GM12891 (cell line): ENCODE measurements at regions not wholly inside any gene's neighbourhood (a gene's known extent, or its start where the extent isn't known, plus 50 kb on each side); places are given as distances from the start of the nearest gene placed in this dataset.
"Not testable (repeated sequence)": the region's sequence is repeated elsewhere in the genome, so short reads cannot be mapped to it uniquely, and the experiment has no call there.

Experiments used
- DNase-seq: peaks from one replicate; pipeline ENCODE4 v3.0.0; 2011; ENCODE audit warnings: low spot score; ENCODE audit not compliant: insufficient read length
- FAIRE-seq: peaks from 2 replicates; lab custom pipeline; 2011; peaks lifted over from hg19 to GRCh38; lab: Jason Lieb, UNC
- PAX5 ChIP-seq: IDR thresholded peaks from 2 replicates; pipeline ENCODE4 v1.6.1; 2011; ENCODE audit warnings: low read length, moderate library complexity, mild to moderate bottlenecking; ENCODE audit not compliant: insufficient read depth, severe bottlenecking
- POLR2A ChIP-seq: IDR thresholded peaks from 2 replicates; pipeline ENCODE4 v1.6.1; 2011; ENCODE audit warnings: low read depth, low read length, control low read depth
- POLR2AphosphoS5 ChIP-seq: IDR thresholded peaks from 2 replicates; pipeline ENCODE4 v1.6.1; 2011; ENCODE audit warnings: low read depth, low read length, control low read depth
- POU2F2 ChIP-seq: IDR thresholded peaks from 2 replicates; pipeline ENCODE4 v1.6.1; 2011; ENCODE audit warnings: low read depth, mild to moderate bottlenecking, control low read depth, low read length, moderate library complexity
- SPI1 ChIP-seq: IDR thresholded peaks from 2 replicates; pipeline ENCODE4 v1.6.1; 2011; ENCODE audit warnings: low read depth, low read length, control low read depth
- TAF1 ChIP-seq: IDR thresholded peaks from 2 replicates; pipeline ENCODE4 v1.6.1; 2011; ENCODE audit warnings: low read depth, low read length, control low read depth

- TF ChIP-seq POLR2A (no peak), SPI1 (no peak), TAF1 (no peak), PAX5 (no peak), POU2F2 (no peak), POLR2AphosphoS5 (no peak)
- FAIRE-seq: no peak
- DNase-seq: no peak
These were observed 149.8 kb downstream of the KLF6 start for GRCh38 chr10:3635211-3635671.

DNA sequence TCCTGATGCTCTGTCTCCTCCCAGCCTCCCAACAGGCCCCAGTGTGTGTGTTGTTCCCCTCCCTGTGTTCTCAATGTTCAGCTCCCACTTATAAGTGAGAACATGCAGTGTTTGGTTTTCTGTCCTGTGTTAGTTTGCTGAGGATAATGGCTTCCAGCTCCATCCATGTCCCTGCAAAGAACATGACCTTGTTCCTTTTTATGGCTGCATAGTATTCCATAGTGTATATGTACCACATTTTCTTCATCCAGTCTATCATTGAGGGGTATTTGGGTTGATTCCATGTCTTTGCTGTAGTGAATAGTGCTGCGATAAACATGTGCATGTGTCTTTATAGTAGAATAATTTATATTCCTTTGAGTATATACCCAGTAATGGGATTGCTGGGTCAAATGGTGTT is 150.4 kb downstream of the KLF6 start:
- DNase-seq, FAIRE-seq: not testable (repeated sequence)

GRCh38 chr10:3631701-3632330 is 153.2 kb downstream of the KLF6 start:
- DNase-seq: no peak
- TF ChIP-seq POLR2AphosphoS5 (no peak), PAX5 (no peak), TAF1 (no peak), SPI1 (no peak), POLR2A (no peak), POU2F2 (no peak)
- no peak for FAIRE-seq

GRCh38 chr10:3631291-3631690 is 153.7 kb downstream of the KLF6 start:
- TF ChIP-seq POLR2AphosphoS5 (no peak), POLR2A (no peak), TAF1 (no peak), POU2F2 (no peak), PAX5 (no peak), SPI1 (no peak)
- no peak for DNase-seq
- FAIRE-seq: no peak

DNA sequence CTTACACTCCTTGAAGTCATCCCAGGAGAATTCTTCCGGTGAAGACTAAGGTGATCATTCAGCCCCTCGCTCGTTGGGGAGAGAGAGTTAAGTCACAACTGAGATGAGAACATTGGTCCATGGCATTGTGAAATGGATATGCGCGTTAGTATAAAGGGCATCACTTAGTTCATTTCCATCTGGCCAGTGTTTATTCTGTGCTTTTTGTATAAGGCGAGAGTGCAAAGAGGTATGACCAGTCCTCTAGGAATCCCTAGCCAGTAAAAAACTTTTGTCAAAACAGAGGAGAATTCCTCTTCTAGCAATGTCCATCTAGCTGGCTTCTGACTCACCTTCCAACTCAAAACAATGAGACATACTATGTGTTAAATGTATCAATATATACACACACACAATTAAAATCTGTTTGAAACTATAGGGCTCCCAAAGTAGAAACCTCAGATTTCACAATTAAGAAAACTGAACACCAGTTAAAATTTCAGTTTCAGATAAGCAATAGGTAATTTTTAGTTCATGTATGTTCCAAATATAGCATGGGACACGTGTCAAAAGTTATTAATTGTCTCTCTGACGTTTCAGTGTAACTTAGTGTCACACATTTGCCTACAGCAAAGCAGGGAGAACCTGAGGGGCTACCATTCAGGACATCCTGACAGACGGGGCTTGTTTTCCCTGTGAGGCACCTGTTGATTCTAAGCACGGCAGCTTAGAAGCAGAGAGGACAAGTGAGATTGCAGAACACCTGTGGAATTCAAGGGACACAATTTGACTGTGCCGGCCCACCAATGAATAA is 158.9 kb downstream of the KLF6 start:
- DNase-seq (no peak), FAIRE-seq (peak; percentile 70)
- TF ChIP-seq POLR2AphosphoS5: no peak
- TF ChIP-seq TAF1: no peak
- no peak for TF ChIP-seq POU2F2
- TF ChIP-seq POLR2A: no peak

DNA sequence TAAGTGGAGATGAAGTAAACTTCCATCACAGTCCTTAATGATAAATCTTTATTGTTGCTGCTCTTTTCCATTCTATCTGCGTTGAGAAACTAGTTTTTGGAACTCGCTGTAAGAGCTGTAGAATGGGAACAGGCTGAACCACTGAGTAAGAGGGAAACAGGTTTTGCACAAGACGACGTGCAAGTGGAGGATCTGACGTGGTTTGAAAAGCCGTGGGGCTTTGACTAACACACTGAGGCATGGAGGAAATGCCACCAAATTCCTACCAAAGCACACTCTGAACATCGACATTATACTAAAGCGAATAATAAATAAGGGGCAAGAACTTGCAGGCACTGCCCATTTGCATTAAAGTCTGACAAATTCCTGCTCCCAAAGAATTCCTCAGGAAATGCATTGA is 160.6 kb downstream of the KLF6 start:
- DNase-seq: no peak
- TF ChIP-seq PAX5 (no peak), POLR2A (no peak), POLR2AphosphoS5 (no peak), TAF1 (no peak), SPI1 (no peak), POU2F2 (no peak)
- no peak for FAIRE-seq

GRCh38 chr10:3623746-3624145 is 161.3 kb downstream of the KLF6 start:
- TF ChIP-seq POU2F2 (no peak), PAX5 (no peak), SPI1 (no peak), POLR2AphosphoS5 (no peak), TAF1 (no peak), POLR2A (no peak)
- FAIRE-seq (peak; percentile 48), DNase-seq (no peak)

DNA sequence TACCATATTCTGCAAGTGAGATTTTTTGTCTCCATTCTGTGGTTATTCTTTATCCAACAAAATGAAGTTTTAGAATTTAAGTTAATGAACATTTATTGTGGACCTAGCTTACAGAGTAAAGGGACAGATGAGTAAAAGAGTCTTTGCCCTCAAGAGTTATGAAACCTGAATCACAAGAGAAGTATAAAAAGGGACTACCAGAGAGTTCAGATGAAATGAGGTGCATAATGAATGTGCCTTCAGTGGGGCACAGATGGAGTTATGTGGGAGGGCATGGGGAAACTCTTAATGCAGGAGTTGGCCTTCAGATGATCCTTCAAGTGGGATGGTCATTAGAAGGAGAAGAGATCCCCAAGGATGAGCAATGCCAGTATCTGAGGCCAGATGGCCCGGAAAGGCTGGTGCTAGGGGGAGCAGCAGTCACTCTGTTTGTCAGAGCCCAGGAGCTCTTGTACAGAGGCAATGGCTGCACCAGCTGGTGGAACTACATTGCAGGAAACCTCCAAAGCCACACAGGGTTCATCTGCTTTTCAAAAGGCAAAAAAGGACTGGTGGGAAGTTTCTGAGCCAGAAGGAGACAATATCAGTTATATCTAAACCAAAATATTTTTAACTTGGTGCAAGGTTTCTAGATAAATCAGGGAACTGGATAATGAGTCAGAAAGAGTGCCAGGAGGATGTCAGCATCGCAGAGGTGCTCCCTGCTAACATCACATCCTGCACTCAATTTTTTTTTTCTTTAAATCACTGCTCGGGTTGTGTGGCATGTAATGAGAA is 162.0 kb downstream of the KLF6 start:
- peak; percentile 28 for FAIRE-seq
- TF ChIP-seq POU2F2 (no peak), TAF1 (no peak), POLR2AphosphoS5 (no peak), PAX5 (no peak), SPI1 (no peak), POLR2A (no peak)
- no peak for DNase-seq

DNA sequence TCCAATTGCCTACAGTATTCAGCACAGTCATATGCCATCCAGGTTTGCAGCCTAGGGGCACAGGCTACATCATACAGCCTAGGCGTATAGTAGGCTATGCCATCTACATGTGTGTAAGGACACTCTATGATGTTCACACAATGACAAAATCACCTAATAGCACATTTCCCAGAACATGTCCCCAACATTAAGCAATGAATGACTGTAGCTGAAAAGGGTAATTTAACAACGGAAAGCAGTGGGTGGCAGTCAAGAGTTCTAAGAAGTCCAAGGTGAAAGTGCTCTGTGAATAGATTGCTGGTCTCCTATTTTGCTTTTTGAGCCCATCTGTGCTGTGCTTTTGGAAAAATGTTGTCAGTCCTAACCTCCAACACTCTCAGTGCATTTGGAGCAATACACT is 162.6 kb downstream of the KLF6 start:
- TF ChIP-seq POU2F2 (no peak), POLR2A (no peak), PAX5 (no peak)
- FAIRE-seq: peak; percentile 77
- no peak for DNase-seq
